Fibroblast of lung (primary cell): ENCODE measurements at regions not wholly inside any gene's neighbourhood (a gene's known extent, or its start where the extent isn't known, plus 50 kb on each side); places are given as distances from the start of the nearest gene placed in this dataset.
"Not testable (repeated sequence)": the region's sequence is repeated elsewhere in the genome, so short reads cannot be mapped to it uniquely, and the experiment has no call there.

Experiments used
- EZH2 ChIP-seq: IDR thresholded peaks from 2 replicates; pipeline ENCODE4 v1.5.1; 2012; ENCODE audit warnings: low read length, control low read depth, mild to moderate bottlenecking; ENCODE audit errors: missing control alignments
- TF ChIP-seq, protein P1 (sequence below), 2 donors: IDR thresholded peaks in 1 of 2; conservative IDR thresholded peaks in 1 of 2; 1 replicate in 1 of 2; 2 replicates in 1 of 2; pipeline ENCODE4 v1.5.1; 2011 to 2012; ENCODE audit warnings: low read length in 2 of 2, control low read depth in 1 of 2, inconsistent platforms in 1 of 2, low read depth in 1 of 2, mild to moderate bottlenecking in 1 of 2

DNA sequence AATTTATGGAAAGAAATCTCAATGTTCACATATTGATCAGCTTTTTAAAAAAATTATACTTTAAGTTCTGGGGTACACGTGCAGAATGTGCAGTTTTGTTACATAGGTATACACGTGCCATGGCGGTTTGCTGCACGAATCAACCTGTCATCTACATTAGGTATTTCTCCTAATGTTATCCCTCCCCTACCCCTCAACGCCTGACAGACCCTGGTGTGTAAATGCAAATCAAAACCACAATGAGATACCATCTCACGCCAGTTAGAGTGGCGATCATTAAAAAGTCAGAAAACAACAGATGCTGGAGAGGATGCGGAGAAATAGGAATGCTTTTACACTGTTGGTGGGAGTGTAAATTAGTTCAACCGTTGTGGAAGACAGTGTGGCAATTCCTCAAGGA is 219.4 kb downstream of the SATB1 start:
- TF ChIP-seq, protein P1, sequence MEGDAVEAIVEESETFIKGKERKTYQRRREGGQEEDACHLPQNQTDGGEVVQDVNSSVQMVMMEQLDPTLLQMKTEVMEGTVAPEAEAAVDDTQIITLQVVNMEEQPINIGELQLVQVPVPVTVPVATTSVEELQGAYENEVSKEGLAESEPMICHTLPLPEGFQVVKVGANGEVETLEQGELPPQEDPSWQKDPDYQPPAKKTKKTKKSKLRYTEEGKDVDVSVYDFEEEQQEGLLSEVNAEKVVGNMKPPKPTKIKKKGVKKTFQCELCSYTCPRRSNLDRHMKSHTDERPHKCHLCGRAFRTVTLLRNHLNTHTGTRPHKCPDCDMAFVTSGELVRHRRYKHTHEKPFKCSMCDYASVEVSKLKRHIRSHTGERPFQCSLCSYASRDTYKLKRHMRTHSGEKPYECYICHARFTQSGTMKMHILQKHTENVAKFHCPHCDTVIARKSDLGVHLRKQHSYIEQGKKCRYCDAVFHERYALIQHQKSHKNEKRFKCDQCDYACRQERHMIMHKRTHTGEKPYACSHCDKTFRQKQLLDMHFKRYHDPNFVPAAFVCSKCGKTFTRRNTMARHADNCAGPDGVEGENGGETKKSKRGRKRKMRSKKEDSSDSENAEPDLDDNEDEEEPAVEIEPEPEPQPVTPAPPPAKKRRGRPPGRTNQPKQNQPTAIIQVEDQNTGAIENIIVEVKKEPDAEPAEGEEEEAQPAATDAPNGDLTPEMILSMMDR (conservative IDR thresholded peaks at IDR 0.05 in 1 of 2, IDR thresholded peaks at IDR 0.05 in 1 of 2; ENCODE audit: low read depth in 1 of 2, low read length in 2 of 2): not testable (repeated sequence)
- TF ChIP-seq EZH2: not testable (repeated sequence)
